BJ (cell line): ENCODE measurements at regions not wholly inside any gene's neighbourhood (a gene's known extent, or its start where the extent isn't known, plus 50 kb on each side); places are given as distances from the start of the nearest gene placed in this dataset.

Experiments used
- CTCF ChIA-PET: fragments of 350-600 bp; formaldehyde crosslinking; extraction: SDS; loops from one replicate; lab custom pipeline; 2021; ENCODE audit warnings: antibody characterized with exemption, inconsistent platforms; lab: Yijun Ruan, JAX
- POLR2A ChIA-PET: fragments of 300-600 bp; sonication (Branson Sonifier 250); formaldehyde crosslinking; extraction: SDS; loops from one replicate; lab custom pipeline; 2021; ENCODE audit warnings: antibody characterized with exemption; lab: Charles Lee
- DNase-seq: peaks from one replicate; pipeline ENCODE4 v3.0.0-alpha.2; 2011; ENCODE audit warnings: low read depth
- H3K27me3 ChIP-seq: 2 replicates; pipeline ENCODE4 v1.6.0; 2011; ENCODE audit warnings: low read length; ENCODE audit not compliant: control insufficient read depth, insufficient read depth
- H3K36me3 ChIP-seq: 2 replicates; pipeline ENCODE4 v1.5.1; 2011; ENCODE audit warnings: low read length; ENCODE audit not compliant: control insufficient read depth, insufficient read depth
- H3K4me3 ChIP-seq: 2 replicates; pipeline ENCODE4 v1.5.1; 2011; ENCODE audit warnings: low read depth, mild to moderate bottlenecking, control low read depth, low read length
- CTCF ChIP-seq: IDR thresholded peaks from 2 replicates; pipeline ENCODE4 v1.5.1; 2011; ENCODE audit warnings: low read depth, mild to moderate bottlenecking, control low read depth, inconsistent platforms, low read length, moderate library complexity; ENCODE audit not compliant: insufficient read depth

GRCh38 chr4:125400756-125401155, 86.0 kb downstream of the FAT4 start:
- Histone ChIP-seq H3K4me3 (no peak overlapping the region), H3K36me3 (no peaks in the 10 kb centered on the region), H3K27me3 (no peaks in the 10 kb centered on the region)
- DNase-seq, result no peak
- ChIA-PET CTCF (no interaction called here), POLR2A (no interaction called here)
- TF ChIP-seq CTCF, result no peak

GRCh38 chr4:125401784-125402183, 87.0 kb downstream of the FAT4 start:
- no peaks in the 10 kb centered on the region for H3K36me3 ChIP-seq
- POLR2A ChIA-PET, result no interaction called here
- no peak overlapping the region for H3K4me3 ChIP-seq
- CTCF ChIA-PET, result interaction anchor here (0.8 to 1.4 kb wide), 2 partner anchors 30 to 87 kb away, joined by 3 read pairs; partner anchors contain the start of gene FAT4
- TF ChIP-seq CTCF, result no peak
- no peak for DNase-seq
- H3K27me3 ChIP-seq, result no peaks in the 10 kb centered on the region

- peaks cover 2% of the 10 kb centered on the region; the same call in 1 of the 2 replicates for H3K36me3 ChIP-seq
Measured at GRCh38 chr4:125420526-125420925, 105.8 kb downstream of the FAT4 start.

GRCh38 chr4:125421547-125421946, 106.8 kb downstream of the FAT4 start:
- Histone ChIP-seq H3K4me3 (no peak overlapping the region), H3K27me3 (no peaks in the 10 kb centered on the region), H3K36me3 (peaks cover 2% of the 10 kb centered on the region; the same call in 1 of the 2 replicates)
- CTCF ChIA-PET, result no interaction called here
- POLR2A ChIA-PET, result no interaction called here
- DNase-seq, result no peak
- TF ChIP-seq CTCF, result no peak

More at GRCh38 chr4:125420526-125420925, 105.8 kb downstream of the FAT4 start:
- no peak for TF ChIP-seq CTCF
- POLR2A ChIA-PET, result no interaction called here
- Histone ChIP-seq H3K27me3 (no peaks in the 10 kb centered on the region), H3K4me3 (no peak overlapping the region)
- CTCF ChIA-PET, result interaction anchor here (0.7 kb wide), 1 partner anchor 16 kb away, joined by 3 read pairs; no protein-coding TSS in a partner anchor
- no peak for DNase-seq

GRCh38 chr4:125423124-125423523, 108.4 kb downstream of the FAT4 start:
- CTCF ChIA-PET, result interaction anchor here (0.8 kb wide), 1 partner anchor 342 kb away, joined by 4 read pairs; no protein-coding TSS in a partner anchor

More at GRCh38 chr4:125423124-125423523, 108.4 kb downstream of the FAT4 start:
- no peak for DNase-seq
- POLR2A ChIA-PET, result no interaction called here
- H3K36me3 ChIP-seq, result peaks cover 2% of the 10 kb centered on the region; the same call in 1 of the 2 replicates
- no peak overlapping the region for H3K4me3 ChIP-seq
- no peak for TF ChIP-seq CTCF
- H3K27me3 ChIP-seq, result no peaks in the 10 kb centered on the region
